AG04450 (cell line): ENCODE measurements at regions not wholly inside any gene's neighbourhood (a gene's known extent, or its start where the extent isn't known, plus 50 kb on each side); places are given as distances from the start of the nearest gene placed in this dataset.

ENCODE experiments used
- CTCF ChIA-PET: fragments of 300-600, 350-600 bp; formaldehyde crosslinking; extraction: SDS; loops from one replicate; lab custom pipeline; 2022; ENCODE audit warnings: antibody characterized with exemption, inconsistent platforms; lab: Charles Lee
- POLR2A ChIA-PET: fragments of 350-600 bp; formaldehyde crosslinking; extraction: SDS; loops from one replicate; lab custom pipeline; 2021; ENCODE audit warnings: antibody characterized with exemption, inconsistent platforms; lab: Yijun Ruan, JAX
- DNase-seq: peaks from one replicate; pipeline ENCODE4 v3.0.0-alpha.2; 2011; ENCODE audit warnings: low read depth, low spot score
- H3K27ac ChIP-seq: one replicate; pipeline ENCODE4 v1.5.1; 2012; ENCODE audit warnings: low read depth, low read length, control low read depth
- H3K27me3 ChIP-seq: one replicate; pipeline ENCODE4 v1.6.0; 2012; ENCODE audit warnings: low read length; ENCODE audit not compliant: control insufficient read depth, insufficient read depth
- H3K4me3 ChIP-seq: 2 replicates; pipeline ENCODE4 v1.5.1; 2011; ENCODE audit warnings: mild to moderate bottlenecking, low read depth, low read length, control low read depth
- H3K9me3 ChIP-seq: 2 replicates; pipeline ENCODE4 v1.5.1; 2012; ENCODE audit warnings: low read length; ENCODE audit not compliant: control insufficient read depth, insufficient read depth
- CTCF ChIP-seq: IDR thresholded peaks from 2 replicates; pipeline ENCODE4 v1.5.1; 2011; ENCODE audit warnings: low read depth, low read length, control low read depth, inconsistent platforms

GRCh38 chr4:8690216-8691150 is 97.9 kb downstream of the CPZ start:
- H3K9me3 ChIP-seq, result peaks cover 2% of the 10 kb centered on the region; the same call in 1 of the 2 replicates

GRCh38 chr4:8689741-8690140 is 97.2 kb downstream of the CPZ start:
- H3K9me3 ChIP-seq, result peaks cover under 1% of the 10 kb centered on the region; the same call in 1 of the 2 replicates
- no peak for TF ChIP-seq CTCF
- H3K27ac ChIP-seq, result no peak overlapping the region
- H3K27me3 ChIP-seq, result peaks cover 2% of the 10 kb centered on the region
- CTCF ChIA-PET, result no interaction called here
- no peak overlapping the region for H3K4me3 ChIP-seq
- no peak for DNase-seq
- POLR2A ChIA-PET, result no interaction called here

More at GRCh38 chr4:8690216-8691150, 97.9 kb downstream of the CPZ start:
- no peak overlapping the region for H3K27ac ChIP-seq
- CTCF ChIA-PET, result interaction anchor here (1.5 kb wide), 1 partner anchor 226 kb away, joined by 3 read pairs; no protein-coding TSS in a partner anchor
- TF ChIP-seq CTCF, result no peak
- POLR2A ChIA-PET, result no interaction called here
- no peak for DNase-seq
- no peak overlapping the region for H3K4me3 ChIP-seq
- H3K27me3 ChIP-seq, result peaks cover 2% of the 10 kb centered on the region

GRCh38 chr4:8688908-8689445 is 96.4 kb downstream of the CPZ start:
- peaks cover 2% of the 10 kb centered on the region for H3K27me3 ChIP-seq
- POLR2A ChIA-PET, result no interaction called here
- CTCF ChIA-PET, result interaction anchor here (0.5 to 1.1 kb wide), 3 partner anchors 40 to 746 kb away, joined by 3 to 6 read pairs (median 3); no protein-coding TSS in a partner anchor
- no peak overlapping the region for H3K4me3 ChIP-seq
- H3K9me3 ChIP-seq, result no peaks in the 10 kb centered on the region; the same call in 1 of the 2 replicates
- no peak for DNase-seq
- no peak overlapping the region for H3K27ac ChIP-seq
- TF ChIP-seq CTCF, result no peak

- no peak for DNase-seq
- Histone ChIP-seq H3K27ac (no peak overlapping the region), H3K27me3 (peaks cover 2% of the 10 kb centered on the region), H3K9me3 (no peaks in the 10 kb centered on the region; the same call in 1 of the 2 replicates), H3K4me3 (no peak overlapping the region)
- ChIA-PET CTCF (interaction anchor here (0.5 to 1.1 kb wide), 4 partner anchors 10 to 746 kb away, joined by 3 to 6 read pairs (median 4); no protein-coding TSS in a partner anchor), POLR2A (no interaction called here)
- peak; percentile 47 for TF ChIP-seq CTCF
Observed at GRCh38 chr4:8688041-8688907, 95.7 kb downstream of the CPZ start.
